ENCODE measurements at regions not wholly inside any gene's neighbourhood (a gene's known extent, or its start where the extent isn't known, plus 50 kb on each side); places are given as distances from the start of the nearest gene placed in this dataset.

DNA sequence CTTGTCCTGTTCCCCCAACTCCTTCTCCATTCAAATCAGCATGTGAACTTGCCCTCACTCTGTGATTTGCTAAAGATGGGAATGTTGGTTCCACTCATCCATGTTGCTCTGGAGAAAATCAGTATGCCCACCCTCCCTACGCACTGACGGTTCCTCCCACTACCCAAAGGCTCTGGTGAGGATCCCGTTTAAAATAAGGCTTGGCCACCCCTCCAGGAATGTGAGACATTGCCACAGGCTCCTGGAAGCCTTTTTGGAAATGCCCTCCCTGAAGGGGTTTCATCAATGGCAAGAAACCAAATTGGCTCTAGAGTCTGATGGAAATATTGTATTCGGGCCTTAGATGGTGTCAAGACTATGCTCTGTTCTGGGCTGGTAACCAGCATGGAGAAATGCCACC is 187.3 kb downstream of the USP12 start:
- Histone ChIP-seq H2BK5ac (ENCODE audit: low read depth, low read length, poor library complexity, severe bottlenecking) (no peak overlapping the region), H2BK120ac (ENCODE audit: low read depth, low read length) (peak overlapping the region; percentile 50), H3K4ac (ENCODE audit: low read depth in 1 of 2, low read length in 2 of 2) (no peak overlapping the region), H4K91ac (ENCODE audit: low read length) (peak overlapping the region; percentile 92), H3K36me3 (ENCODE audit: control insufficient read depth in 1 of 2, insufficient read depth in 2 of 2, low read depth in 1 of 2, low read length in 2 of 2) (no peaks in the 10 kb centered on the region), H3K9me3 (ENCODE audit: control insufficient read depth, low read length) (no peaks in the 10 kb centered on the region), H3K9ac (ENCODE audit: low read length) (no peak overlapping the region), H3K14ac (ENCODE audit: low read length in 2 of 2) (no peak overlapping the region), H3K27ac (ENCODE audit: low read length, poor library complexity, severe bottlenecking) (no peak overlapping the region), H2AFZ (ENCODE audit: low read depth, low read length) (no peak overlapping the region), H2BK12ac (ENCODE audit: low read length in 2 of 2) (peak overlapping the region in 1 of 2 experiments; percentile 7), H3K4me2 (ENCODE audit: low read length, poor library complexity, severe bottlenecking) (no peak overlapping the region), H3K79me1 (replicated peaks; ENCODE audit: low read length, poor library complexity, severe bottlenecking) (no peaks in the 10 kb centered on the region), H2BK15ac (ENCODE audit: low read depth, poor library complexity, severe bottlenecking) (no peak overlapping the region), H4K8ac (ENCODE audit: low read length) (peak overlapping the region; percentile 67), H3K4me3 (ENCODE audit: insufficient read depth in 1 of 2, low read depth in 1 of 2, low read length in 2 of 2) (no peak overlapping the region), H3K27me3 (ENCODE audit: control insufficient read depth in 1 of 2, insufficient read depth in 1 of 2, low read length in 2 of 2) (peaks cover 9 to 26% of the 10 kb centered on the region in 2 experiments), H2AK5ac (ENCODE audit: low read length, severe bottlenecking) (no peak overlapping the region), H3K18ac (ENCODE audit: low read depth in 1 of 2, low read length in 2 of 2) (no peak overlapping the region), H3K4me1 (ENCODE audit: control insufficient read depth, insufficient read depth, low read depth, low read length) (peaks cover 3% of the 10 kb centered on the region), H3K23ac (ENCODE audit: low read length in 2 of 2) (no peak overlapping the region)
- WGBS, result 85% methylated on average over 4 of the region's 4 CpGs
- DNase-seq, result no peak

DNA sequence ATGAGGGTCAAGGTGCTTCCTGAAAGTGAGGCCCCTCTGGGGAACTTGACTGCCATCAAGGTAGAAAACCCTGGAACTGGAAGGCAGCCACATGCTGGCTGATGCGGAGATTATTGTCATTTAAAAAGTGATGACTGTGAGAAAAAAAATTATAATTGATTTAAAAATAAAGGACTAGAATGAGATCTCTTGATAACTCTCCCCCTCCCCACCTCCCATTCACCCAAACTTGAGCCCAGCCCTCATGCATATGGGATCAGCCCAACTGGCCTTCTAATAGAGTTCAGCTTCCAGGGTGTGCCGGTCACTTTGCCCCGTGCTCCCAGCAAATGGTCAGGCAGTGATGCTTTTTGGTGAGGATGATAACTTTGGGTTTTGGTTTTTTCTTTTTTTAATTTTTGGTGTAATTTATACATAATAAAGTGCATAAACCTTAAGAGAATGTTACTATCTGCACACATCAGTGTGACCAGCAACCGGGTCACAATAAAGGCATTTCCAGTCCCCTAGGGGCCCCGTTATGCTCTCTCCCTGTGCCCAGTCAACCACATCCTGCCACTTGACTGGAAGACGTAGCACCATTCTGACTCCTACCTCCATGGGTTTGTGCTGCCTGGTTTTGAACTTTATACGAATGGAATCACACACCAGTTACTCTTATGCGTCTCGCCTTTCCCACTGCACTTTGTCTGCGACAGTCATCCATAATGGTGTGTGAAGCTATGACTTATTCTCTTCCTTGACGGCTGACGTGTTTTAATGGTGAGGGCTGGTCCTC is 187.9 kb downstream of the USP12 start:
- Histone ChIP-seq H3K23ac (ENCODE audit: low read length in 2 of 2) (no peak overlapping the region), H2BK12ac (ENCODE audit: low read length in 2 of 2) (peak overlapping the region in 1 of 2 experiments; percentile 95), H3K27ac (ENCODE audit: low read length, poor library complexity, severe bottlenecking) (no peak overlapping the region), H2BK5ac (ENCODE audit: low read depth, low read length, poor library complexity, severe bottlenecking) (no peak overlapping the region), H3K4me3 (ENCODE audit: insufficient read depth in 1 of 2, low read depth in 1 of 2, low read length in 2 of 2) (peak overlapping the region in 1 of 2 experiments; percentile 46), H3K27me3 (ENCODE audit: control insufficient read depth in 1 of 2, insufficient read depth in 1 of 2, low read length in 2 of 2) (peaks cover 12 to 24% of the 10 kb centered on the region in 2 experiments), H3K14ac (ENCODE audit: low read length in 2 of 2) (no peak overlapping the region), H2BK120ac (ENCODE audit: low read depth, low read length) (peak overlapping the region; percentile 61), H4K8ac (ENCODE audit: low read length) (peak overlapping the region; percentile 67), H3K18ac (ENCODE audit: low read depth in 1 of 2, low read length in 2 of 2) (peak overlapping the region; percentile 64 to 90), H3K9ac (ENCODE audit: low read length) (peak overlapping the region; percentile 63), H3K36me3 (ENCODE audit: control insufficient read depth in 1 of 2, insufficient read depth in 2 of 2, low read depth in 1 of 2, low read length in 2 of 2) (no peaks in the 10 kb centered on the region), H3K9me3 (ENCODE audit: control insufficient read depth, low read length) (no peaks in the 10 kb centered on the region), H2AFZ (ENCODE audit: low read depth, low read length) (no peak overlapping the region), H3K79me1 (replicated peaks; ENCODE audit: low read length, poor library complexity, severe bottlenecking) (no peaks in the 10 kb centered on the region), H3K4me2 (ENCODE audit: low read length, poor library complexity, severe bottlenecking) (peak overlapping the region; percentile 44), H2BK15ac (ENCODE audit: low read depth, poor library complexity, severe bottlenecking) (peak overlapping the region; percentile 92), H3K4ac (ENCODE audit: low read depth in 1 of 2, low read length in 2 of 2) (peak overlapping the region in 1 of 2 experiments; percentile 49), H2AK5ac (ENCODE audit: low read length, severe bottlenecking) (no peak overlapping the region), H4K91ac (ENCODE audit: low read length) (peak overlapping the region; percentile 92), H3K4me1 (ENCODE audit: control insufficient read depth, insufficient read depth, low read depth, low read length) (peaks cover 3% of the 10 kb centered on the region)
- peak; percentile 65 for DNase-seq
- 58% methylated on average over 10 of the region's 12 CpGs for WGBS

DNA sequence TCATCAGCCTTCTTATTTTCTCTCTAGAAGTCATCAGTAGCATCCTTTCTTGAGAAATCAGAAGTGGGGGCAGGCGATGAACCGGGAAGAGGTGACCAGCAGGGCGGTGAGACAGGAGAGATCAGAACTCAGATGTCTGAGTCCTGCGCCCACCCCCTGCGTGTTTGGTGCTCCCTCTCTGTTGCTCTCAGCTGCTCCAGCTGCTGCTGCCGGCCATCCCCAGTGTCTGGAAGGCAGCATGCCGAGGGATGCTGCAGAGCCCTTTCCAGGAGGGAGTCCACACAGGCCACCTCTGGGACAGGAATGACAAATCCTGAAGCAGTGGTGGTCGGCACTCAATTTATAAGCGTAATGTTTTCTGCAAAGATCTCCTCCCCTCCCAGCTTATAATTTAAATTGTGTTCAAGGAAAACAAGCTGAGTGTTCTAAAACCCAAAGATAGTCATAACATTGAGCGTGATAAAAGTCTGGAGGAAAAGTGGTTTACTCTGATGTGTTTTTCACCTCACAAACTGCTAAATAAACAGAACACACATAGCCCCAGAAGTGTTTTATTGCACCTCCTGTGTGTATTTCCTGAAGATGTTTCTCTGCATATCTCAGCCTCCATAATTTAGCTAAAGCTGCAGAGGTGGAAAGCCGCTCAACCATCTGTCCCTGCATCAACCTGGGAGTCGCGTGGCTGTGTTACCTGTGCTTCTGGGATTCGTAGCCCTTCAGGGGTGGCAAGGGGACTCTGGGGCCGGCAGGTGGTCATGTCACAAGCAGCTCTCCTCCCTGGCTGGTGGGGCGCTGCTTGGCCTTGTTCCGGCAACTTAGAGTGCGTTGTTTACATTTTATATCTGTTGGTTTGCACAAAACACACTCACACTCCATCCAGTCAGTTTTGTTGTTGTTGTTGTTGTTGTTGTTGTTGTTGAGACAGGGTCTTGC is 191.2 kb downstream of the USP12 start:
- no peak for DNase-seq
- Histone ChIP-seq H3K14ac (ENCODE audit: low read length in 2 of 2) (no peak overlapping the region), H2AK5ac (ENCODE audit: low read length, severe bottlenecking) (no peak overlapping the region), H3K27ac (ENCODE audit: low read length, poor library complexity, severe bottlenecking) (no peak overlapping the region), H3K9me3 (ENCODE audit: control insufficient read depth, low read length) (no peaks in the 10 kb centered on the region), H4K8ac (ENCODE audit: low read length) (no peak overlapping the region), H4K91ac (ENCODE audit: low read length) (peak overlapping the region; percentile 57), H3K4me3 (ENCODE audit: insufficient read depth in 1 of 2, low read depth in 1 of 2, low read length in 2 of 2) (no peak overlapping the region), H2BK15ac (ENCODE audit: low read depth, poor library complexity, severe bottlenecking) (no peak overlapping the region), H3K4me2 (ENCODE audit: low read length, poor library complexity, severe bottlenecking) (no peak overlapping the region), H3K4ac (ENCODE audit: low read depth in 1 of 2, low read length in 2 of 2) (peak overlapping the region; percentile 10 to 64), H2AFZ (ENCODE audit: low read depth, low read length) (peak overlapping the region; percentile 16), H3K27me3 (ENCODE audit: control insufficient read depth in 1 of 2, insufficient read depth in 1 of 2, low read length in 2 of 2) (peaks cover 22 to 25% of the 10 kb centered on the region in 2 experiments), H3K79me1 (replicated peaks; ENCODE audit: low read length, poor library complexity, severe bottlenecking) (no peaks in the 10 kb centered on the region), H3K36me3 (ENCODE audit: control insufficient read depth in 1 of 2, insufficient read depth in 2 of 2, low read depth in 1 of 2, low read length in 2 of 2) (no peaks in the 10 kb centered on the region), H2BK5ac (ENCODE audit: low read depth, low read length, poor library complexity, severe bottlenecking) (no peak overlapping the region), H3K18ac (ENCODE audit: low read depth in 1 of 2, low read length in 2 of 2) (peak overlapping the region; percentile 35 to 56), H2BK12ac (ENCODE audit: low read length in 2 of 2) (peak overlapping the region in 1 of 2 experiments; percentile 95), H3K23ac (ENCODE audit: low read length in 2 of 2) (no peak overlapping the region), H3K9ac (ENCODE audit: low read length) (no peak overlapping the region), H2BK120ac (ENCODE audit: low read depth, low read length) (peak overlapping the region; percentile 21), H3K4me1 (ENCODE audit: control insufficient read depth, insufficient read depth, low read depth, low read length) (peaks cover 7% of the 10 kb centered on the region)
- WGBS, result 56% methylated on average over 12 of the region's 18 CpGs

DNA sequence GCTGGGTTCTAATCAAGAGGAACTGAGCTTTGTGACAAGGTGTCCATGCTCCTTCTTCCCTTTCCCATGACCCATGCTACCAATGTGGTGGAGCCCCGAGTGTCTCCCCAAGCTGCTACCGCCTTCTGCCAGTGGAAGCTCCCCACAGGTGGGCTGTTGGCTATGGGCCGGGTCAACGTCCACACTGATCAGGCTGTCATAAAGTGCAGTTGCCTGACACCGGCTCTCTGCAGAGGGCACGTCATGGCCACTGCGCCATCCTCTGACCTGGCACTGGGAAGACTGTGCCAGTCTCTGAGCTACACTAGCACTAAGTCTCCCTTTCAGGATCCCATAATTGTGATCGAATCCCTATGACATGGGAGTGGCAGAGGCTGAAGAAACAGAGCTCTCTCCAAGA is 192.3 kb downstream of the USP12 start:
- no peak overlapping the region for H3K14ac ChIP-seq (ENCODE audit: low read length in 2 of 2)
- H3K23ac ChIP-seq (ENCODE audit: low read length in 2 of 2), result no peak overlapping the region
- peak overlapping the region; percentile 35 to 91 for H2BK12ac ChIP-seq (ENCODE audit: low read length in 2 of 2)
- H2AFZ ChIP-seq (ENCODE audit: low read depth, low read length), result no peak overlapping the region
- no peak overlapping the region for H3K4me3 ChIP-seq (ENCODE audit: insufficient read depth in 1 of 2, low read depth in 1 of 2, low read length in 2 of 2)
- peak overlapping the region; percentile 26 to 69 for H3K18ac ChIP-seq (ENCODE audit: low read depth in 1 of 2, low read length in 2 of 2)
- H4K8ac ChIP-seq (ENCODE audit: low read length), result no peak overlapping the region
- no peak overlapping the region for H2AK5ac ChIP-seq (ENCODE audit: low read length, severe bottlenecking)
- no peak overlapping the region for H3K9ac ChIP-seq (ENCODE audit: low read length)
- H3K27me3 ChIP-seq (ENCODE audit: control insufficient read depth in 1 of 2, insufficient read depth in 1 of 2, low read length in 2 of 2), result peaks cover 24 to 26% of the 10 kb centered on the region in 2 experiments
- H2BK15ac ChIP-seq (ENCODE audit: low read depth, poor library complexity, severe bottlenecking), result no peak overlapping the region
- H3K4ac ChIP-seq (ENCODE audit: low read depth in 1 of 2, low read length in 2 of 2), result peak overlapping the region in 1 of 2 experiments; percentile 64
- no peak for DNase-seq
- no peaks in the 10 kb centered on the region for H3K9me3 ChIP-seq (ENCODE audit: control insufficient read depth, low read length)
- no peak overlapping the region for H3K27ac ChIP-seq (ENCODE audit: low read length, poor library complexity, severe bottlenecking)
- no peaks in the 10 kb centered on the region for H3K36me3 ChIP-seq (ENCODE audit: control insufficient read depth in 1 of 2, insufficient read depth in 2 of 2, low read depth in 1 of 2, low read length in 2 of 2)
- no peak overlapping the region for H2BK5ac ChIP-seq (ENCODE audit: low read depth, low read length, poor library complexity, severe bottlenecking)
- H3K4me2 ChIP-seq (ENCODE audit: low read length, poor library complexity, severe bottlenecking), result no peak overlapping the region
- no peaks in the 10 kb centered on the region for H3K79me1 ChIP-seq (replicated peaks; ENCODE audit: low read length, poor library complexity, severe bottlenecking)
- peak overlapping the region; percentile 23 for H4K91ac ChIP-seq (ENCODE audit: low read length)
- no peak overlapping the region for H2BK120ac ChIP-seq (ENCODE audit: low read depth, low read length)
- peaks cover 7% of the 10 kb centered on the region for H3K4me1 ChIP-seq (ENCODE audit: control insufficient read depth, insufficient read depth, low read depth, low read length)
- WGBS, result 95% methylated on average over 8 of the region's 8 CpGs
